GM13976 (cell line): ENCODE measurements at regions not wholly inside any gene's neighbourhood (a gene's known extent, or its start where the extent isn't known, plus 50 kb on each side); places are given as distances from the start of the nearest gene placed in this dataset.
A peak's percentile ranks its signal among the peaks of the same experiment; 100 is the strongest.

Experiments
- DNase-seq: peaks from one replicate; pipeline ENCODE4 v3.0.0; 2012; ENCODE audit warnings: low spot score
- CTCF ChIP-seq: IDR thresholded peaks from 2 replicates; pipeline ENCODE4 v1.5.1; 2012; ENCODE audit warnings: borderline replicate concordance, mild to moderate bottlenecking; ENCODE audit not compliant: insufficient read depth; ENCODE audit errors: extremely low read depth, missing control alignments, control extremely low read depth
- in situ Hi-C: fragments of 300-500 bp; cut with MboI; formaldehyde crosslinking; loops from one replicate; pipeline ENCODE4 v1.12.0; 2022; ENCODE audit warnings: low sequenced_read_pairs, mixed read lengths, inconsistent platforms; ENCODE audit not compliant: unreplicated experiment

- peak; percentile 77 for TF ChIP-seq CTCF
- in situ Hi-C loops: no loop called here
- DNase-seq: peak; percentile 72
These were observed 213.0 kb upstream of the CELF4 start for GRCh38 chr18:37778417-37779165.

DNA sequence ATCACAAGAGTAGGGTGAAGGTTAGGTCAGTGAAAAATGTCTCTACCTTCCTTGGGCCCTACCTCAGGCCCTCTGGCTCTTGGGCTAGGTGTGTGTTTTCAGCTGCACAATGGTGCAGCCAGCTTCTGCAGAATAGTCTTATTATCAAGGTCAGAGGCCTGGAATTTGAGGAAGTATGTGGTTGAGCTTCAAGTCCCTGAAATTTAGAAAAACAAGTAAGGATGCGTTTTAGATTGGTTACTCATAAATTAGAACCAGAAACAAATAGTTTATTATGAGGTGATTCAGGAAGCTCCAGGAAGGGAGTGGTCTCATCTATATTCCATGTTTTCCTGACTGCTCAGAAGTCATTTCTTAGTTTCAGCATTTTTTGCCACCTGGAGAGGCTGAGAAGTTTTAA is 204.2 kb upstream of the CELF4 start:
- in situ Hi-C loops: no loop called here

GRCh38 chr18:37764541-37765288 is 199.1 kb upstream of the CELF4 start:
- in situ Hi-C loops: no loop called here
- no peak for DNase-seq
- no peak for TF ChIP-seq CTCF

More for the DNA sequence above, 204.2 kb upstream of the CELF4 start:
- TF ChIP-seq CTCF: no peak
- DNase-seq: no peak

DNA sequence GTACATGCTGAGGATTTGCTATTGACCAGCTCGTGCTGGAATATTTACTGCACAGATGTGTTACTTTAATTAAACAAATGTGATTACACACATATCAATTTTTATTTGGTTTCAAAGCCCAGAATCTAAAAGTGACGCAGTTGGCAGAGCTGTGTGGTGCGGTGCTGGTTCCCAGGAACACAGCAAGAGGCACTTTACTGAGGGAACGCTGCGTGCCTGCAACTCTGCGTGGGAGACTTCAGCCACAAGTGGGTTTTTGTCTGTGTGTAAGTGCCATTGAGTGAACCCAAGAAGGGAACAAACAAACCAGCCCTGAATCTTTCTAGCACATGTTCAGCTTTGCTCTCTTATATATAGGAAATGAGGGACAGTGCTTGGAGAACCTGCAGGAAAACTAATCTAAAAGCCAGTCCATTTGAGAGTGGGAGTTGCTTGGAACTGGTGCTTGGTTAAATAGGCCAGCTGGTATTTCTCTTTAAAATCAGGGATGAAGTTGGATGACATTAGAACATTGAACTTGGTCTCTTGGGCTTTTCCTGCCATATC is 196.6 kb upstream of the CELF4 start:
- TF ChIP-seq CTCF: no peak
- in situ Hi-C loops: no loop called here
- DNase-seq: no peak

GRCh38 chr18:37754141-37754540 is 188.5 kb upstream of the CELF4 start:
- in situ Hi-C loops: no loop called here
- no peak for DNase-seq
- no peak for TF ChIP-seq CTCF

DNA sequence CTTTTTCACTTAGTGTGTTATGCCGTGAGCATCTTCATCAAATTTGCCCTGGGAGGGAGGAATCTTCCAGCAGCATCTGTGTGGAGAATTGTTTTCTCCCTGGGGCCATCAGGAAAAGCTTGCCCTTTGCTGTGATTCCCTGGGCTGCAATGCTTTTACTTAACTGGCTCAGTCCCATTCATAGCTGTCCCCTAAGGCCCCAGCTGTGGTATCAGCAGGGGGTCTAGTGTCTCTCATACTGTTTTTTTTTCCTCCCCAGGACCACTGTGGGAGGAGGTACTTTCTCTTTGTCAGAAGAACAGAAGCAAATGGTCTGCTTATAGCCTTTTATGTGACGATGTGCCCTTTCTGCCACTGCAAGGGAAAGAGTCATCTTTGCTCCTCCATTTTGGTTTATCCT is 176.8 kb upstream of the CELF4 start:
- TF ChIP-seq CTCF: no peak
- DNase-seq: no peak
- in situ Hi-C loops: no loop called here
